ENCODE measurements at regions not wholly inside any gene's neighbourhood (a gene's known extent, or its start where the extent isn't known, plus 50 kb on each side); places are given as distances from the start of the nearest gene placed in this dataset.

GRCh38 chr6:41411961-41412360, 76.6 kb downstream of the NCR2 start:
- DNase-seq (ENCODE audit: low read depth): no peak
- no peak overlapping the region for H3K4me3 ChIP-seq (ENCODE audit: low read depth, low read length)
- in situ Hi-C loops (cut with HindIII; ENCODE audit: low sequenced_read_pairs): no loop called here
- no peak for TF ChIP-seq CTCF (IDR thresholded peaks at IDR 0.05; ENCODE audit: low read depth, low read length, missing control alignments)

- no peak overlapping the region for H3K4me3 ChIP-seq (ENCODE audit: low read depth, low read length)
- DNase-seq (ENCODE audit: low read depth): no peak
- in situ Hi-C loops (cut with HindIII; ENCODE audit: low sequenced_read_pairs): no loop called here
- TF ChIP-seq CTCF (IDR thresholded peaks at IDR 0.05; ENCODE audit: low read depth, low read length, missing control alignments): no peak
Observed at GRCh38 chr6:41413250-41413649, 77.8 kb downstream of the NCR2 start.

- TF ChIP-seq CTCF (IDR thresholded peaks at IDR 0.05; ENCODE audit: low read depth, low read length, missing control alignments): no peak
Observed at GRCh38 chr6:41416501-41416837, 81.1 kb downstream of the NCR2 start.

GRCh38 chr6:41418741-41419140, 83.3 kb downstream of the NCR2 start:
- no peak for TF ChIP-seq CTCF (IDR thresholded peaks at IDR 0.05; ENCODE audit: low read depth, low read length, missing control alignments)
- H3K4me3 ChIP-seq (ENCODE audit: low read depth, low read length): no peak overlapping the region
- no peak for DNase-seq (ENCODE audit: low read depth)
- in situ Hi-C loops (cut with HindIII; ENCODE audit: low sequenced_read_pairs): loop anchor here (5.0 kb wide), 1 partner anchor 174 kb away; no protein-coding TSS in a partner anchor

More at GRCh38 chr6:41416501-41416837, 81.1 kb downstream of the NCR2 start:
- no peak for DNase-seq (ENCODE audit: low read depth)
- in situ Hi-C loops (cut with HindIII; ENCODE audit: low sequenced_read_pairs): loop anchor here (5.0 kb wide), 1 partner anchor 176 kb away; no protein-coding TSS in a partner anchor
- no peak overlapping the region for H3K4me3 ChIP-seq (ENCODE audit: low read depth, low read length)

GRCh38 chr6:41419385-41419784, 84.0 kb downstream of the NCR2 start:
- no peak for TF ChIP-seq CTCF (IDR thresholded peaks at IDR 0.05; ENCODE audit: low read depth, low read length, missing control alignments)
- in situ Hi-C loops (cut with HindIII; ENCODE audit: low sequenced_read_pairs): loop anchor here (5.0 kb wide), 1 partner anchor 173 kb away; no protein-coding TSS in a partner anchor
- no peak overlapping the region for H3K4me3 ChIP-seq (ENCODE audit: low read depth, low read length)
- DNase-seq (ENCODE audit: low read depth): no peak

- DNase-seq (ENCODE audit: low read depth): no peak
- no peak for TF ChIP-seq CTCF (IDR thresholded peaks at IDR 0.05; ENCODE audit: low read depth, low read length, missing control alignments)
- H3K4me3 ChIP-seq (ENCODE audit: low read depth, low read length): no peak overlapping the region
- in situ Hi-C loops (cut with HindIII; ENCODE audit: low sequenced_read_pairs): no loop called here
Observed at GRCh38 chr6:41420186-41420585, 84.8 kb downstream of the NCR2 start.

GRCh38 chr6:41422161-41422560, 86.8 kb downstream of the NCR2 start:
- no peak for TF ChIP-seq CTCF (IDR thresholded peaks at IDR 0.05; ENCODE audit: low read depth, low read length, missing control alignments)
- no peak overlapping the region for H3K4me3 ChIP-seq (ENCODE audit: low read depth, low read length)
- in situ Hi-C loops (cut with HindIII; ENCODE audit: low sequenced_read_pairs): no loop called here
- DNase-seq (ENCODE audit: low read depth): no peak
